Fibroblast of lung (primary cell): ENCODE measurements at regions not wholly inside any gene's neighbourhood (a gene's known extent, or its start where the extent isn't known, plus 50 kb on each side); places are given as distances from the start of the nearest gene placed in this dataset.
A peak's percentile ranks its signal among the peaks of the same experiment; 100 is the strongest.

Source experiments
- DNase-seq, 2 donors: peaks; one replicate each; pipeline versions ENCODE4 v3.0.0 to v3.0.0-alpha.2; 2010; ENCODE audit warnings: low read depth in 2 of 2
- H2AFZ ChIP-seq: 2 replicates; pipeline ENCODE4 v1.5.1; 2012; ENCODE audit warnings: low read length, control low read depth, inconsistent platforms
- H3K27ac ChIP-seq: 2 replicates; pipeline ENCODE4 v1.5.1; 2011; ENCODE audit warnings: low read length, control low read depth; ENCODE audit not compliant: insufficient read depth
- H3K27me3 ChIP-seq: 2 replicates; pipeline ENCODE4 v1.5.1; 2011; ENCODE audit warnings: mild to moderate bottlenecking, low read length; ENCODE audit not compliant: control insufficient read depth, insufficient read depth
- H3K36me3 ChIP-seq: 2 replicates; pipeline ENCODE4 v1.5.1; 2011; ENCODE audit warnings: low read length; ENCODE audit not compliant: control insufficient read depth, insufficient read depth
- H3K4me1 ChIP-seq: 2 replicates; pipeline ENCODE4 v1.5.1; 2011; ENCODE audit warnings: low read length; ENCODE audit not compliant: control insufficient read depth, insufficient read depth; ENCODE audit errors: extremely low read depth
- H3K4me2 ChIP-seq: 2 replicates; pipeline ENCODE4 v1.5.1; 2011; ENCODE audit warnings: low read length, control low read depth; ENCODE audit not compliant: insufficient read depth; ENCODE audit errors: extremely low read depth
- H3K4me3 ChIP-seq, 4 experiments: fragments of 200-600 bp in 1 of 4; sonication (generic) in 1 of 4; replicated peaks in 1 of 4; 2 replicates each; pipeline ENCODE4 v1.5.1; 2011 to 2016; ENCODE audit warnings: low read length in 4 of 4, low read depth in 3 of 4, mild to moderate bottlenecking in 3 of 4, control low read depth in 2 of 4, inconsistent platforms in 1 of 4, mixed read lengths in 1 of 4; ENCODE audit not compliant: insufficient read depth in 1 of 4; ENCODE audit errors: control extremely low read depth in 1 of 4
- H3K79me2 ChIP-seq: 2 replicates; pipeline ENCODE4 v1.5.1; 2012; ENCODE audit warnings: mild to moderate bottlenecking, low read length, inconsistent platforms; ENCODE audit not compliant: control insufficient read depth, insufficient read depth
- H3K9ac ChIP-seq: 2 replicates; pipeline ENCODE4 v1.5.1; 2011; ENCODE audit warnings: mild to moderate bottlenecking, low read length, control low read depth; ENCODE audit not compliant: insufficient read depth
- H3K9me3 ChIP-seq: 2 replicates; pipeline ENCODE4 v1.5.1; 2012; ENCODE audit warnings: low read depth, low read length; ENCODE audit not compliant: control insufficient read depth, insufficient read depth
- H4K20me1 ChIP-seq: 2 replicates; pipeline ENCODE4 v1.5.1; 2011; ENCODE audit warnings: low read length; ENCODE audit not compliant: control insufficient read depth, insufficient read depth; ENCODE audit errors: extremely low read depth
- EZH2 ChIP-seq: IDR thresholded peaks from 2 replicates; pipeline ENCODE4 v1.5.1; 2012; ENCODE audit warnings: low read length, control low read depth, mild to moderate bottlenecking; ENCODE audit errors: missing control alignments
- TF ChIP-seq, protein P1 (sequence below), 2 donors: IDR thresholded peaks in 1 of 2; conservative IDR thresholded peaks in 1 of 2; 1 replicate in 1 of 2; 2 replicates in 1 of 2; pipeline ENCODE4 v1.5.1; 2011 to 2012; ENCODE audit warnings: low read length in 2 of 2, control low read depth in 1 of 2, inconsistent platforms in 1 of 2, low read depth in 1 of 2, mild to moderate bottlenecking in 1 of 2

DNA sequence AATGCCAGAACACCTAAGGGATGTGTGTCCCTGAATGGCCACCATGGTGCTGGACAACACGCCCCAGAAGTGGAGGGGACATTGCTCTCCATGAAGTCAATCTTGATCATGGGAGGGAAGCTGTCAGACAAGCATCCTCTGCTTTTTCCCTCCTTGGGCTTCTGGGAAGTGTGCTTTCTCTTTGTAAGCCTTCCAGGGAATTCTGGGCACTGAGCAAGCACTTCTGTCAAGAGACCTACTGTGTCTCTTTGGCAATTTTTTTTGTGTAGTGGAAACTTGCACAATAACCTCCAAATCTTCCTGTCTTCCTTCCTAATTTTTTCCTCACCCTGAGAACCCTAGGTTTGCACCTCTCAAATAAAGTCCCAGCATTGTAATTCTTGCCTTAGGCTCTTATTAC lies 132.0 kb downstream of the SEC61B start:
- H3K27ac ChIP-seq, result peak overlapping the region; percentile 60
- H4K20me1 ChIP-seq, result no peaks in the 10 kb centered on the region
- no peak overlapping the region for H3K4me3 ChIP-seq
- no peaks in the 10 kb centered on the region for H3K27me3 ChIP-seq
- no peaks in the 10 kb centered on the region for H3K36me3 ChIP-seq
- peak in 1 of 2 donors; percentile 61 for DNase-seq
- no peaks in the 10 kb centered on the region for H3K9me3 ChIP-seq
- peaks cover 19% of the 10 kb centered on the region for H3K4me1 ChIP-seq
- H3K79me2 ChIP-seq, result no peaks in the 10 kb centered on the region
- peak overlapping the region; percentile 54 for H3K4me2 ChIP-seq
- H2AFZ ChIP-seq, result peak overlapping the region; percentile 9
- TF ChIP-seq EZH2, result no peak
- TF ChIP-seq, protein P1, sequence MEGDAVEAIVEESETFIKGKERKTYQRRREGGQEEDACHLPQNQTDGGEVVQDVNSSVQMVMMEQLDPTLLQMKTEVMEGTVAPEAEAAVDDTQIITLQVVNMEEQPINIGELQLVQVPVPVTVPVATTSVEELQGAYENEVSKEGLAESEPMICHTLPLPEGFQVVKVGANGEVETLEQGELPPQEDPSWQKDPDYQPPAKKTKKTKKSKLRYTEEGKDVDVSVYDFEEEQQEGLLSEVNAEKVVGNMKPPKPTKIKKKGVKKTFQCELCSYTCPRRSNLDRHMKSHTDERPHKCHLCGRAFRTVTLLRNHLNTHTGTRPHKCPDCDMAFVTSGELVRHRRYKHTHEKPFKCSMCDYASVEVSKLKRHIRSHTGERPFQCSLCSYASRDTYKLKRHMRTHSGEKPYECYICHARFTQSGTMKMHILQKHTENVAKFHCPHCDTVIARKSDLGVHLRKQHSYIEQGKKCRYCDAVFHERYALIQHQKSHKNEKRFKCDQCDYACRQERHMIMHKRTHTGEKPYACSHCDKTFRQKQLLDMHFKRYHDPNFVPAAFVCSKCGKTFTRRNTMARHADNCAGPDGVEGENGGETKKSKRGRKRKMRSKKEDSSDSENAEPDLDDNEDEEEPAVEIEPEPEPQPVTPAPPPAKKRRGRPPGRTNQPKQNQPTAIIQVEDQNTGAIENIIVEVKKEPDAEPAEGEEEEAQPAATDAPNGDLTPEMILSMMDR (conservative IDR thresholded peaks at IDR 0.05 in 1 of 2, IDR thresholded peaks at IDR 0.05 in 1 of 2; ENCODE audit: low read depth in 1 of 2, low read length in 2 of 2), result no peak
- H3K9ac ChIP-seq, result peak overlapping the region; percentile 41

DNA sequence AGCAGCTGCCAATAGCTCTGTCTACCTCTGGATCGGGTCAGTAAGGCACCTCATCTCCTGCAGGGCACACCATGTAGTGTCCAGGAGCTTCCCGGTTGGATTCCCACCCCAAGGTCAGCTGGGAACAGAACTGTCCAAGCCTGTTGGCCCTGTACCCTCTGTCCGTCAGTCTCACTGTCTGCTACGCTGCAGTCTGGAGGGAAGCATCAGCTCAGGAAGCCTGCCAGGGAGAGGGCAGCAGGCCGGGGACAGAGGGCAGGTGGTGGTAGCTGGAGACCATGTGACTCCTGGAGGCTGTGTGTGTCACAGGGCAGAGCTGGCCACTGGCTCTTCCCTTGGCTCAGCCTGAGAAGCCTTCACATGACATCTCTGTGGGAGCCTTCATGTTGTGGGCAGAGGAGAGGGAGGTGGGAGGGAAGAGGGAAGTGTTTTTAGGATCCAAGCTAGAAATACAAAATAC lies 134.5 kb downstream of the SEC61B start:
- TF ChIP-seq EZH2, result no peak
- TF ChIP-seq, protein P1 (conservative IDR thresholded peaks at IDR 0.05 in 1 of 2, IDR thresholded peaks at IDR 0.05 in 1 of 2; ENCODE audit: low read depth in 1 of 2, low read length in 2 of 2), result no peak
- Histone ChIP-seq H3K36me3 (no peaks in the 10 kb centered on the region), H3K79me2 (no peaks in the 10 kb centered on the region), H3K4me1 (peaks cover 19% of the 10 kb centered on the region), H3K4me2 (no peak overlapping the region), H3K4me3 (no peak overlapping the region), H2AFZ (peak overlapping the region; percentile 26), H3K9ac (no peak overlapping the region), H4K20me1 (no peaks in the 10 kb centered on the region), H3K9me3 (no peaks in the 10 kb centered on the region), H3K27me3 (no peaks in the 10 kb centered on the region), H3K27ac (no peak overlapping the region)
- DNase-seq, result peak in 1 of 2 donors; percentile 72

DNA sequence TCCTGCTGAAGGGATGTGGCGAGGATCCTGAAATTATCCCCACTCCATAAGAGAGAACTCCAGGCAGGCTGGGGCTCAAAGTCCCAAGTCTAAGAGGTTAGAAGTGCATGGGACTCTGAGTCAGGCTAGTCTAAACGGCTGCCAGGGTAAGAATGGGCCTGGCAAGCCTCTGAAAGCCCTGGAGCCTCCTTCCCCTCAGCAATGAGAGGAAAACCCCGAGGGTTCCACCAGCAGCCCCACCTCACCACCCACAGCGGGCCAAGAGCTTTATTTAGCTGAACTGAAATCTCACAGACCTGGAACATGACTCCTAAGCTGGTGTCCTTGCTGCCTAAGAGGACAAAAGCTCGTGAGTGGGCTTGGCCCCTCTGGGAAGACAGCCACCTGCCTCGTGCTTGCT lies 135.5 kb downstream of the SEC61B start:
- Histone ChIP-seq H3K79me2 (no peaks in the 10 kb centered on the region), H3K4me2 (no peak overlapping the region), H3K4me1 (peaks cover 16% of the 10 kb centered on the region), H3K27ac (no peak overlapping the region), H2AFZ (no peak overlapping the region), H3K27me3 (no peaks in the 10 kb centered on the region), H3K9me3 (no peaks in the 10 kb centered on the region), H3K4me3 (no peak overlapping the region), H3K9ac (no peak overlapping the region), H4K20me1 (no peaks in the 10 kb centered on the region), H3K36me3 (no peaks in the 10 kb centered on the region)
- no peak for TF ChIP-seq EZH2
- TF ChIP-seq, protein P1 (conservative IDR thresholded peaks at IDR 0.05 in 1 of 2, IDR thresholded peaks at IDR 0.05 in 1 of 2; ENCODE audit: low read depth in 1 of 2, low read length in 2 of 2), result no peak
- DNase-seq, result peak in 1 of 2 donors; percentile 50
